H9 (cell line): ENCODE measurements at regions not wholly inside any gene's neighbourhood (a gene's known extent, or its start where the extent isn't known, plus 50 kb on each side); places are given as distances from the start of the nearest gene placed in this dataset.

Experiments
- DNase-seq: peaks from one replicate; pipeline ENCODE4 v3.0.0-alpha.2; 2017
- H2AFZ ChIP-seq: one replicate; pipeline ENCODE4 v1.6.1; 2013; ENCODE audit warnings: mild to moderate bottlenecking, low read length, control low read depth, moderate library complexity
- H2AK5ac ChIP-seq: 2 replicates; pipeline ENCODE4 v1.6.1; 2013; ENCODE audit warnings: low read length, control low read depth, mixed read lengths; ENCODE audit not compliant: insufficient read length
- H2BK120ac ChIP-seq: one replicate; pipeline ENCODE4 v1.6.1; 2013; ENCODE audit warnings: low read depth, mild to moderate bottlenecking, low read length, control low read depth, inconsistent platforms; ENCODE audit not compliant: poor library complexity, severe bottlenecking
- H2BK12ac ChIP-seq: 2 replicates; pipeline ENCODE4 v1.6.1; 2013; ENCODE audit warnings: low read length, control low read depth, mixed read lengths, low read depth; ENCODE audit not compliant: insufficient read length
- H2BK15ac ChIP-seq: 2 replicates; pipeline ENCODE4 v1.6.1; 2013; ENCODE audit warnings: low read depth, low read length, control low read depth
- H2BK20ac ChIP-seq: one replicate; pipeline ENCODE4 v1.6.1; 2013; ENCODE audit warnings: low read depth, mild to moderate bottlenecking, low read length, control low read depth, inconsistent platforms; ENCODE audit not compliant: poor library complexity, severe bottlenecking
- H2BK5ac ChIP-seq: 2 replicates; pipeline ENCODE4 v1.6.1; 2013; ENCODE audit warnings: low read length, control low read depth, mixed read lengths; ENCODE audit not compliant: insufficient read length
- H3K14ac ChIP-seq: 2 replicates; pipeline ENCODE4 v1.6.1; 2013; ENCODE audit warnings: low read length, control low read depth; ENCODE audit not compliant: insufficient read depth
- H3K18ac ChIP-seq: 2 replicates; pipeline ENCODE4 v1.6.1; 2013; ENCODE audit warnings: low read depth, mild to moderate bottlenecking, mixed read lengths, low read length, control low read depth; ENCODE audit not compliant: insufficient read length
- H3K23ac ChIP-seq: 2 replicates; pipeline ENCODE4 v1.6.1; 2013; ENCODE audit warnings: low read length, control low read depth, mixed read lengths, low read depth; ENCODE audit not compliant: insufficient read length
- H3K23me2 ChIP-seq: 2 replicates; pipeline ENCODE4 v1.6.1; 2013; ENCODE audit warnings: low read depth, mild to moderate bottlenecking, mixed read lengths, low read length, control low read depth; ENCODE audit not compliant: insufficient read length, poor library complexity, severe bottlenecking
- H3K27ac ChIP-seq: 2 replicates; pipeline ENCODE4 v1.5.1; 2013; ENCODE audit warnings: low read length, control low read depth, mixed read lengths, low read depth; ENCODE audit not compliant: insufficient read length
- H3K27me3 ChIP-seq: 2 replicates; pipeline ENCODE4 v1.6.1; 2013; ENCODE audit warnings: low read length, control low read depth, inconsistent platforms; ENCODE audit not compliant: insufficient read depth
- H3K4ac ChIP-seq: 2 replicates; pipeline ENCODE4 v1.6.1; 2013; ENCODE audit warnings: low read depth, mild to moderate bottlenecking, control low read depth, inconsistent platforms, low read length, moderate library complexity
- H3K4me1 ChIP-seq: 2 replicates; pipeline ENCODE4 v1.6.1; 2013; ENCODE audit warnings: low read length, control low read depth, inconsistent platforms; ENCODE audit not compliant: insufficient read depth
- H3K4me2 ChIP-seq: 2 replicates; pipeline ENCODE4 v1.6.1; 2013; ENCODE audit warnings: low read length, control low read depth, mixed read lengths; ENCODE audit not compliant: insufficient read length, insufficient read depth
- H3K56ac ChIP-seq: 2 replicates; pipeline ENCODE4 v1.6.1; 2013; ENCODE audit warnings: low read depth, mild to moderate bottlenecking, mixed read lengths, low read length, control low read depth; ENCODE audit not compliant: insufficient read length
- H3K79me1 ChIP-seq: 2 replicates; pipeline ENCODE4 v1.6.1; 2013; ENCODE audit warnings: low read depth, mild to moderate bottlenecking, moderate library complexity, low read length, control low read depth, inconsistent platforms; ENCODE audit not compliant: insufficient read depth, poor library complexity, severe bottlenecking
- H3K79me2 ChIP-seq: 2 replicates; pipeline ENCODE4 v1.6.1; 2013; ENCODE audit warnings: low read length, control low read depth, inconsistent platforms; ENCODE audit not compliant: insufficient read depth
- H3K9ac ChIP-seq: 2 replicates; pipeline ENCODE4 v1.6.1; 2013; ENCODE audit warnings: low read length, control low read depth, mixed read lengths; ENCODE audit not compliant: insufficient read length; ENCODE audit errors: extremely low read depth
- H3K9me3 ChIP-seq: one replicate; pipeline ENCODE4 v1.6.1; 2013; ENCODE audit warnings: low read depth, low read length, inconsistent platforms; ENCODE audit not compliant: control insufficient read depth
- H3T11ph ChIP-seq: one replicate; pipeline ENCODE4 v1.6.1; 2013; ENCODE audit warnings: mild to moderate bottlenecking, low read length, control low read depth, inconsistent platforms
- H4K20me1 ChIP-seq: one replicate; pipeline ENCODE4 v1.6.1; 2013; ENCODE audit not compliant: control insufficient read depth, insufficient read length, insufficient read depth
- H4K5ac ChIP-seq: 2 replicates; pipeline ENCODE4 v1.6.1; 2013; ENCODE audit warnings: low read depth, mild to moderate bottlenecking, mixed read lengths, low read length, control low read depth; ENCODE audit not compliant: insufficient read length
- H4K8ac ChIP-seq: replicated peaks from 2 replicates; pipeline ENCODE4 v1.6.1; 2013; ENCODE audit warnings: low read length, control low read depth, mixed read lengths, low read depth; ENCODE audit not compliant: insufficient read length
- H4K91ac ChIP-seq: 2 replicates; pipeline ENCODE4 v1.6.1; 2013; ENCODE audit warnings: low read depth, mild to moderate bottlenecking, moderate library complexity, mixed read lengths, low read length, control low read depth; ENCODE audit not compliant: insufficient read length
- H3K27ac Mint-ChIP-seq, 3 experiments: 2 replicates in 2 of 3; 3 replicates in 1 of 3; pipeline ENCODE4 v1.8.0; 2020 to 2021; ENCODE audit warnings: mixed read lengths in 3 of 3, mild to moderate bottlenecking in 1 of 3, moderate library complexity in 1 of 3
- H3K27me3 Mint-ChIP-seq: 2 replicates; pipeline ENCODE4 v1.8.0; 2021; ENCODE audit warnings: low read depth, mild to moderate bottlenecking, moderate library complexity, mixed read lengths
- H3K36me3 Mint-ChIP-seq, 3 experiments: 2 replicates in 2 of 3; 3 replicates in 1 of 3; pipeline ENCODE4 v1.8.0; 2020 to 2021; ENCODE audit warnings: low read depth in 3 of 3, mixed read lengths in 3 of 3; ENCODE audit not compliant: insufficient read depth in 1 of 3
- H3K4me1 Mint-ChIP-seq, 2 experiments: 2 replicates each; pipeline ENCODE4 v1.8.0; 2020; ENCODE audit warnings: mixed read lengths in 2 of 2
- H3K4me3 Mint-ChIP-seq, 2 experiments: 2 replicates in 1 of 2; 3 replicates in 1 of 2; pipeline ENCODE4 v1.8.0; 2020 to 2021; ENCODE audit warnings: mild to moderate bottlenecking in 2 of 2, mixed read lengths in 2 of 2, moderate library complexity in 1 of 2
- H3K9me3 Mint-ChIP-seq, 2 experiments: 2 replicates in 1 of 2; 3 replicates in 1 of 2; pipeline ENCODE4 v1.8.0; 2020; ENCODE audit warnings: mild to moderate bottlenecking in 2 of 2, mixed read lengths in 2 of 2, moderate library complexity in 1 of 2
- WGBS: extraction: QIAGEN DNeasy Blood & Tissue Kit; methylation state at CpG from one replicate; pipeline ENCODE4 v1.1.7; 2013; ENCODE audit warnings: missing lambda C conversion rate, low lambda C conversion rate, mixed read lengths; ENCODE audit not compliant: insufficient read length; ENCODE audit errors: extremely low coverage; 5-methylcytosine and 5-hydroxymethylcytosine counted together
- TF ChIP-seq, protein P1 (sequence below): fragments of 200-600 bp; sonication (generic); conservative IDR thresholded peaks from 3 replicates; pipeline ENCODE4 v1.8.0; 2021; ENCODE audit warnings: antibody characterized with exemption, mild to moderate bottlenecking

DNA sequence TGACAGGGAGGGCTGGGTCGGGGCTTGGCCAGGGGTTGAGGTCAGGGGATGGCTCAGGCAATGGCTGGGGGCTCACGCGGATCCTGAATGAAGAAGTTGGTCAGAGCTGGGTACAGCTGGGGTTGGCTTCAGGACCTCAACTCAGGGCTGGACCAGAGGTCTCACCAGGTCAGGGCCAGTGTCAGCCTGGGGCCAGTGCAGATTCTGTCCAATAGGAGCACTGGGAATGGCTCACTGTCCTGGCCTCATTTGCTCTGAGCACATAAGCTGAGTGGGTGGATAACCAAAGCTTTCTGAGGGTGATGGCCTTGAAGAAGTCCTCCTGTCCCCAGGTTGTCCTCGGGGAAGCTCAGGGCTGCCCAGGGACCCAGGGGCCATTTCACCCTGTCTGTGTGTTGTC is 54.9 kb upstream of the PCBD1 start:
- H4K20me1 ChIP-seq, result no peaks in the 10 kb centered on the region
- no peak overlapping the region for H3K4me3 Mint-ChIP-seq
- H3K4me1 ChIP-seq, result no peaks in the 10 kb centered on the region
- H3K56ac ChIP-seq, result no peak overlapping the region
- no peak overlapping the region for H3K23ac ChIP-seq
- DNase-seq, result no peak
- no peak overlapping the region for H2BK15ac ChIP-seq
- no peaks in the 10 kb centered on the region for H3K23me2 ChIP-seq
- no peak overlapping the region for H4K5ac ChIP-seq
- no peak overlapping the region for H3K4me2 ChIP-seq
- no peak overlapping the region; a peak in 1 of 7 replicates for H3K27ac Mint-ChIP-seq
- H3K4ac ChIP-seq, result no peak overlapping the region
- H3K36me3 Mint-ChIP-seq, result no peaks in the 10 kb centered on the region
- H3K27me3 ChIP-seq, result no peaks in the 10 kb centered on the region
- H3K27ac ChIP-seq, result no peak overlapping the region
- no peaks in the 10 kb centered on the region for H3K9me3 Mint-ChIP-seq
- WGBS, result no CpG with 5 or more reads among the region's 4 CpGs
- no peak overlapping the region for H4K8ac ChIP-seq
- H3K9me3 ChIP-seq, result no peaks in the 10 kb centered on the region
- H3K4me1 Mint-ChIP-seq, result no peaks in the 10 kb centered on the region
- peaks cover 17% of the 10 kb centered on the region for H3K27me3 Mint-ChIP-seq
- no peak overlapping the region for H3K14ac ChIP-seq
- H2BK20ac ChIP-seq, result no peak overlapping the region
- no peak overlapping the region for H3K18ac ChIP-seq
- H2AK5ac ChIP-seq, result no peak overlapping the region
- TF ChIP-seq, protein P1, sequence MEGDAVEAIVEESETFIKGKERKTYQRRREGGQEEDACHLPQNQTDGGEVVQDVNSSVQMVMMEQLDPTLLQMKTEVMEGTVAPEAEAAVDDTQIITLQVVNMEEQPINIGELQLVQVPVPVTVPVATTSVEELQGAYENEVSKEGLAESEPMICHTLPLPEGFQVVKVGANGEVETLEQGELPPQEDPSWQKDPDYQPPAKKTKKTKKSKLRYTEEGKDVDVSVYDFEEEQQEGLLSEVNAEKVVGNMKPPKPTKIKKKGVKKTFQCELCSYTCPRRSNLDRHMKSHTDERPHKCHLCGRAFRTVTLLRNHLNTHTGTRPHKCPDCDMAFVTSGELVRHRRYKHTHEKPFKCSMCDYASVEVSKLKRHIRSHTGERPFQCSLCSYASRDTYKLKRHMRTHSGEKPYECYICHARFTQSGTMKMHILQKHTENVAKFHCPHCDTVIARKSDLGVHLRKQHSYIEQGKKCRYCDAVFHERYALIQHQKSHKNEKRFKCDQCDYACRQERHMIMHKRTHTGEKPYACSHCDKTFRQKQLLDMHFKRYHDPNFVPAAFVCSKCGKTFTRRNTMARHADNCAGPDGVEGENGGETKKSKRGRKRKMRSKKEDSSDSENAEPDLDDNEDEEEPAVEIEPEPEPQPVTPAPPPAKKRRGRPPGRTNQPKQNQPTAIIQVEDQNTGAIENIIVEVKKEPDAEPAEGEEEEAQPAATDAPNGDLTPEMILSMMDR, result no peak
- no peak overlapping the region for H2BK5ac ChIP-seq
- no peak overlapping the region for H2BK12ac ChIP-seq
- no peaks in the 10 kb centered on the region for H3K79me2 ChIP-seq
- H4K91ac ChIP-seq, result no peak overlapping the region
- H3T11ph ChIP-seq, result no peak overlapping the region
- no peak overlapping the region for H2BK120ac ChIP-seq
- no peaks in the 10 kb centered on the region for H3K79me1 ChIP-seq
- H3K9ac ChIP-seq, result no peak overlapping the region
- H2AFZ ChIP-seq, result no peak overlapping the region
